Fibroblast of mammary gland (primary cell): ENCODE measurements at regions not wholly inside any gene's neighbourhood (a gene's known extent, or its start where the extent isn't known, plus 50 kb on each side); places are given as distances from the start of the nearest gene placed in this dataset.

ENCODE experiments used
- DNase-seq: peaks from one replicate; pipeline ENCODE4 v3.0.0-alpha.2; 2010; ENCODE audit warnings: low read depth
- H3K4me3 ChIP-seq: 2 replicates; pipeline ENCODE4 v1.5.1; 2011; ENCODE audit warnings: low read depth, mild to moderate bottlenecking, low read length, moderate library complexity; ENCODE audit not compliant: control insufficient read depth
- CTCF ChIP-seq: conservative IDR thresholded peaks from 2 replicates; pipeline ENCODE4 v1.5.1; 2011; ENCODE audit warnings: low read depth, low read length, inconsistent platforms; ENCODE audit not compliant: control insufficient read depth, insufficient read depth

DNA sequence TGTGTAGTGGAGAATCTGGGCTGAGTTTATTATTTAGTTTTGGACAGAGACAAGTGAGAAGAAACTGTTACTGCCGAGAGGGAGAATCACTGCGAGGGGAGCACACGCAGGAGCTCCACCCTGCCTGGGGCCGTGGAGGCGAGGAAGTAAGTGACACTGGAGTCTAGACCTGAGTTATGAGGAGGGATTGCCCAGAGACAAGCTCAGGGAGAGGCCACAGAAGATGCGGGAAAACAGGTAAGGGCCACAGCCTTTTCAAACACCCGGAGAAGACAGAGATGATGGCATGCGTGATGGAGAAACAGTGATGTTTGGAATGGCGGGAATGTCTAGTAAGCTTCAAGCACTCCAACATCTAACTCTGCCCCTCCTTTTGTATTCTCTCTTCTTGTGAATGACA lies 84.1 kb downstream of the TNFSF11 start:
- TF ChIP-seq CTCF, result no peak
- DNase-seq, result no peak
- H3K4me3 ChIP-seq, result no peak overlapping the region

GRCh38 chr13:42660333-42660965 lies 86.5 kb downstream of the TNFSF11 start:
- DNase-seq, result peak; percentile 63
- TF ChIP-seq CTCF, result peak; percentile 52
- H3K4me3 ChIP-seq, result no peak overlapping the region

- DNase-seq, result no peak
- TF ChIP-seq CTCF, result no peak
These were observed 93.7 kb downstream of the TNFSF11 start for GRCh38 chr13:42667638-42668037.

GRCh38 chr13:42671502-42671901 lies 97.5 kb downstream of the TNFSF11 start:
- H3K4me3 ChIP-seq, result no peak overlapping the region
- no peak for DNase-seq
- TF ChIP-seq CTCF, result no peak

More at GRCh38 chr13:42667638-42668037, 93.7 kb downstream of the TNFSF11 start:
- no peak overlapping the region for H3K4me3 ChIP-seq

- no peak for TF ChIP-seq CTCF
- H3K4me3 ChIP-seq, result no peak overlapping the region
- no peak for DNase-seq
These were observed 99.7 kb downstream of the TNFSF11 start for GRCh38 chr13:42673677-42674076.

GRCh38 chr13:42680748-42681147 lies 100.6 kb upstream of the FAM216B start:
- no peak for DNase-seq
- no peak overlapping the region for H3K4me3 ChIP-seq
- TF ChIP-seq CTCF, result no peak
